Left lung (tissue), 4 donors: ENCODE measurements at regions not wholly inside any gene's neighbourhood (a gene's known extent, or its start where the extent isn't known, plus 50 kb on each side); places are given as distances from the start of the nearest gene placed in this dataset.

ENCODE experiments used
- ATAC-seq: fragments of 200-7000 bp; cut with Tn5 transposase; one replicate; pipeline ENCODE4 v1.9.1; 2020; ENCODE audit warnings: moderate library complexity
- DNase-seq, 4 donors: peaks; one replicate each; pipeline ENCODE4 v3.0.0-alpha.2; 2013 to 2020
- H3K27ac ChIP-seq, 2 donors: fragments of 200-600 bp; sonication (generic) in 1 of 2; one replicate each; pipeline versions ENCODE4 v1.5.0 to v1.8.0; 2020 to 2021
- H3K27me3 ChIP-seq, 2 donors: fragments of 200-600 bp; sonication (generic) in 1 of 2; one replicate each; pipeline versions ENCODE4 v1.5.0 to v1.8.0; 2020 to 2021
- H3K36me3 ChIP-seq, 2 donors: fragments of 200-600 bp; sonication (generic) in 1 of 2; one replicate each; pipeline versions ENCODE4 v1.5.0 to v1.8.0; 2020 to 2021
- H3K4me1 ChIP-seq, 2 donors: fragments of 200-600 bp; one replicate each; pipeline ENCODE4 v1.8.0; 2021
- H3K4me3 ChIP-seq, 2 donors: fragments of 200-600 bp; sonication (generic) in 1 of 2; one replicate each; pipeline versions ENCODE4 v1.5.0 to v1.8.0; 2020 to 2021; ENCODE audit warnings: mild to moderate bottlenecking in 1 of 2
- H3K9me3 ChIP-seq, 2 donors: fragments of 200-600 bp; sonication (generic) in 1 of 2; one replicate each; pipeline versions ENCODE4 v1.5.0 to v1.8.0; 2020 to 2021
- CTCF ChIP-seq, 2 donors: fragments of 200-600 bp; sonication (generic) in 1 of 2; IDR thresholded peaks; one replicate each; pipeline versions ENCODE4 v1.5.0 to v1.8.0; 2021; ENCODE audit warnings: antibody characterized with exemption in 2 of 2
- intact Hi-C, 2 donors: fragments of 100-400 bp; cut with DNase I; formaldehyde crosslinking; loops; one replicate each; pipeline versions ENCODE4 v1.11.2 to v1.14.2; 2022
- donor health status: DM: no; HTN: yes; CAD: no.
- donor health status: DM: no; HTN: no; CAD: no.

GRCh38 chr22:34160141-34160783 lies 240.0 kb upstream of the LARGE1 start:
- DNase-seq (no peak), ATAC-seq (no peak)
- TF ChIP-seq CTCF (IDR thresholded peaks at IDR 0.05), result no peak
- Histone ChIP-seq H3K36me3 (no peaks in the 10 kb centered on the region), H3K4me1 (no peaks in the 10 kb centered on the region), H3K4me3 (no peak overlapping the region), H3K9me3 (no peaks in the 10 kb centered on the region), H3K27me3 (peaks cover 0 to 16% of the 10 kb centered on the region in 2 donors), H3K27ac (no peak overlapping the region)
- intact Hi-C loops, result no loop called here

GRCh38 chr22:34161431-34162123 lies 241.3 kb upstream of the LARGE1 start:
- no peak overlapping the region for H3K27ac ChIP-seq
- intact Hi-C loops, result no loop called here
- no peak for ATAC-seq

DNA sequence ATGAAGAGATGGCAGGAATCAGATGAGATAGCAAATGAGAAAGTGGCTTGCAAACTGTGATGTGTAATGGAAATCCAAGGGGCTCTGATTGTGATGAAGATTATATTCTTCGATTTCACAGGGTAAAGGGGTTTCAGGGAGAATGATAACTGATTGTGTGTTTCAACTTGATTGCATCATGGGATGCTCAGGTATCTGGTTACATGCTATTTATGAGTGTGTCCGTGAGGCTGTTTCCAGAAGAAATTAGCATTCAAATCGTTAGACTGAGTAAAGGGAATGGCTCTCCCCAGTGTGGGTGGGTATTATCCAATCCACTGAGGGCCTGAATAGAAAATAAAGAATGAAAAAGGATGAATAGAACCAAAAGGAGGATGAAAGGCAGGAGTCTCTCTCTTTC lies 278.7 kb upstream of the LARGE1 start:
- intact Hi-C loops, result no loop called here
- ATAC-seq (no peak), DNase-seq (no peak)
- TF ChIP-seq CTCF (IDR thresholded peaks at IDR 0.05), result no peak
- Histone ChIP-seq H3K4me1 (no peaks in the 10 kb centered on the region), H3K36me3 (no peaks in the 10 kb centered on the region), H3K9me3 (no peaks in the 10 kb centered on the region), H3K27me3 (no peaks in the 10 kb centered on the region), H3K27ac (no peak overlapping the region), H3K4me3 (no peak overlapping the region)

More at GRCh38 chr22:34161431-34162123, 241.3 kb upstream of the LARGE1 start:
- Histone ChIP-seq H3K4me3 (no peak overlapping the region), H3K4me1 (no peaks in the 10 kb centered on the region), H3K9me3 (no peaks in the 10 kb centered on the region), H3K27me3 (peaks cover 0 to 16% of the 10 kb centered on the region in 2 donors), H3K36me3 (no peaks in the 10 kb centered on the region)
- no peak for TF ChIP-seq CTCF (IDR thresholded peaks at IDR 0.05)
- no peak for DNase-seq

- H3K9me3 ChIP-seq, result peaks cover 0 to 39% of the 10 kb centered on the region in 2 donors
- intact Hi-C loops, result no loop called here
- H3K27me3 ChIP-seq, result peaks cover 0 to 10% of the 10 kb centered on the region in 2 donors
- no peak overlapping the region for H3K4me3 ChIP-seq
- H3K36me3 ChIP-seq, result no peaks in the 10 kb centered on the region
- DNase-seq (no peak), ATAC-seq (no peak)
- H3K27ac ChIP-seq, result no peak overlapping the region
- H3K4me1 ChIP-seq, result no peaks in the 10 kb centered on the region
- TF ChIP-seq CTCF (IDR thresholded peaks at IDR 0.05), result no peak
Measured at GRCh38 chr22:34210301-34210700, 290.0 kb upstream of the LARGE1 start.

DNA sequence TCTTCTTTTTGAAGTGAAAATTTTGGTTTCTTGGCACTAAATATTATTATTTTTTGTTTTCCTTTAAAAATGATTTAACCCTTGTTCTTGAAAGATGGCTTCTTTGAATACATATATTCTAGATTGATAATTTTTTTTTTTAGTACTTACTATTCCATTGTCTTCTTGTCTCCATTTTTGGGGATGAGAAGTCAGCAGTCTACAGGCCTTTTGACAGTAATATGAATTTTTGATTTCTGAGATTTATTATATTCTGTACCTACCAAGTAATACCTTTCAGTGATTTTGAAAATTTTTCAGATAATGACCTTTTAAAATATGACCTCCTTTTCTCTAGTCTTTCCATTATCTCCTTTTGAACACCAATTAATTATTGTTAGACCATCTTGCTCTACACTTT lies 294.1 kb upstream of the LARGE1 start:
- no peaks in the 10 kb centered on the region for H3K36me3 ChIP-seq
- intact Hi-C loops, result no loop called here
- TF ChIP-seq CTCF (IDR thresholded peaks at IDR 0.05), result no peak
- H3K9me3 ChIP-seq, result peaks cover 0 to 39% of the 10 kb centered on the region in 2 donors
- no peaks in the 10 kb centered on the region for H3K4me1 ChIP-seq
- H3K27me3 ChIP-seq, result peaks cover 0 to 9% of the 10 kb centered on the region in 2 donors
- H3K27ac ChIP-seq, result no peak overlapping the region
- ATAC-seq (no peak), DNase-seq (no peak)
- H3K4me3 ChIP-seq, result no peak overlapping the region
